ENCODE measurements at regions not wholly inside any gene's neighbourhood (a gene's known extent, or its start where the extent isn't known, plus 50 kb on each side); places are given as distances from the start of the nearest gene placed in this dataset.

DNA sequence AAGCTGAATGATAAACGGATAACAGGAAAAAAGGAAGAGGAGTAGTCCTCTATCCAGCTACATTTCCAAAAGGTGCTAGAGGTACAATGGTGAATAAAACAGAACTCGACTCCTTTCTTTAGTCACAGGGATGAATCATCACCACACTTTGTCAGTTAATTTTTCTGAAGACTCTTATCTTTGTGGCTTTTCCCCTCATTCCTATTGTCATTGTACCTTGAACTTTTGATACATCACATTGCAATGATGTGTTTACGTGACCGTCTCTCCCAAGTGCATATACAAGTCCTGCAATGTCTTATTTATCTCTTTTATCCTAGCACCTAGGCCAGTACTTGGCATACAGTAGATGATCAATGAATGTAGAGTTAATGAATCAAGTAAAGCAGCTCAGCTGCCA, 134.7 kb downstream of the LHFPL1 start:
- TF ChIP-seq RBBP5 (conservative IDR thresholded peaks at IDR 0.05) (no peak), POLR2AphosphoS5 (IDR thresholded peaks at IDR 0.05; ENCODE audit: low read length) (no peak), MTA2 (IDR thresholded peaks at IDR 0.05; ENCODE audit: low read depth) (no peak), TAF1 (IDR thresholded peaks at IDR 0.05; ENCODE audit: borderline replicate concordance, low read depth, low read length) (no peak), RELA (IDR thresholded peaks at IDR 0.05; ENCODE audit: borderline replicate concordance, partially characterized antibody) (no peak), CHD1 (IDR thresholded peaks at IDR 0.05; ENCODE audit: low read depth, low read length) (no peak)
- TF ChIP-seq, protein P1, sequence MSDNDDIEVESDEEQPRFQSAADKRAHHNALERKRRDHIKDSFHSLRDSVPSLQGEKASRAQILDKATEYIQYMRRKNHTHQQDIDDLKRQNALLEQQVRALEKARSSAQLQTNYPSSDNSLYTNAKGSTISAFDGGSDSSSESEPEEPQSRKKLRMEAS (IDR thresholded peaks at IDR 0.05; ENCODE audit: low read depth, low read length) = no peak
- TF ChIP-seq, protein P2, sequence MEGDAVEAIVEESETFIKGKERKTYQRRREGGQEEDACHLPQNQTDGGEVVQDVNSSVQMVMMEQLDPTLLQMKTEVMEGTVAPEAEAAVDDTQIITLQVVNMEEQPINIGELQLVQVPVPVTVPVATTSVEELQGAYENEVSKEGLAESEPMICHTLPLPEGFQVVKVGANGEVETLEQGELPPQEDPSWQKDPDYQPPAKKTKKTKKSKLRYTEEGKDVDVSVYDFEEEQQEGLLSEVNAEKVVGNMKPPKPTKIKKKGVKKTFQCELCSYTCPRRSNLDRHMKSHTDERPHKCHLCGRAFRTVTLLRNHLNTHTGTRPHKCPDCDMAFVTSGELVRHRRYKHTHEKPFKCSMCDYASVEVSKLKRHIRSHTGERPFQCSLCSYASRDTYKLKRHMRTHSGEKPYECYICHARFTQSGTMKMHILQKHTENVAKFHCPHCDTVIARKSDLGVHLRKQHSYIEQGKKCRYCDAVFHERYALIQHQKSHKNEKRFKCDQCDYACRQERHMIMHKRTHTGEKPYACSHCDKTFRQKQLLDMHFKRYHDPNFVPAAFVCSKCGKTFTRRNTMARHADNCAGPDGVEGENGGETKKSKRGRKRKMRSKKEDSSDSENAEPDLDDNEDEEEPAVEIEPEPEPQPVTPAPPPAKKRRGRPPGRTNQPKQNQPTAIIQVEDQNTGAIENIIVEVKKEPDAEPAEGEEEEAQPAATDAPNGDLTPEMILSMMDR (IDR thresholded peaks at IDR 0.05 in 2 of 3, conservative IDR thresholded peaks at IDR 0.05 in 1 of 3; ENCODE audit: control insufficient read depth in 2 of 3, extremely low read depth in 1 of 3, insufficient read depth in 1 of 3, low read depth in 3 of 3, low read length in 3 of 3) = no peak
- TF ChIP-seq, protein P3, sequence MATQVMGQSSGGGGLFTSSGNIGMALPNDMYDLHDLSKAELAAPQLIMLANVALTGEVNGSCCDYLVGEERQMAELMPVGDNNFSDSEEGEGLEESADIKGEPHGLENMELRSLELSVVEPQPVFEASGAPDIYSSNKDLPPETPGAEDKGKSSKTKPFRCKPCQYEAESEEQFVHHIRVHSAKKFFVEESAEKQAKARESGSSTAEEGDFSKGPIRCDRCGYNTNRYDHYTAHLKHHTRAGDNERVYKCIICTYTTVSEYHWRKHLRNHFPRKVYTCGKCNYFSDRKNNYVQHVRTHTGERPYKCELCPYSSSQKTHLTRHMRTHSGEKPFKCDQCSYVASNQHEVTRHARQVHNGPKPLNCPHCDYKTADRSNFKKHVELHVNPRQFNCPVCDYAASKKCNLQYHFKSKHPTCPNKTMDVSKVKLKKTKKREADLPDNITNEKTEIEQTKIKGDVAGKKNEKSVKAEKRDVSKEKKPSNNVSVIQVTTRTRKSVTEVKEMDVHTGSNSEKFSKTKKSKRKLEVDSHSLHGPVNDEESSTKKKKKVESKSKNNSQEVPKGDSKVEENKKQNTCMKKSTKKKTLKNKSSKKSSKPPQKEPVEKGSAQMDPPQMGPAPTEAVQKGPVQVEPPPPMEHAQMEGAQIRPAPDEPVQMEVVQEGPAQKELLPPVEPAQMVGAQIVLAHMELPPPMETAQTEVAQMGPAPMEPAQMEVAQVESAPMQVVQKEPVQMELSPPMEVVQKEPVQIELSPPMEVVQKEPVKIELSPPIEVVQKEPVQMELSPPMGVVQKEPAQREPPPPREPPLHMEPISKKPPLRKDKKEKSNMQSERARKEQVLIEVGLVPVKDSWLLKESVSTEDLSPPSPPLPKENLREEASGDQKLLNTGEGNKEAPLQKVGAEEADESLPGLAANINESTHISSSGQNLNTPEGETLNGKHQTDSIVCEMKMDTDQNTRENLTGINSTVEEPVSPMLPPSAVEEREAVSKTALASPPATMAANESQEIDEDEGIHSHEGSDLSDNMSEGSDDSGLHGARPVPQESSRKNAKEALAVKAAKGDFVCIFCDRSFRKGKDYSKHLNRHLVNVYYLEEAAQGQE (IDR thresholded peaks at IDR 0.05; ENCODE audit: low read depth, low read length) = no peak

Measured in GM12878 (cell line).